Lower lobe of right lung (tissue), 2 donors: ENCODE measurements at regions not wholly inside any gene's neighbourhood (a gene's known extent, or its start where the extent isn't known, plus 50 kb on each side); places are given as distances from the start of the nearest gene placed in this dataset.

Experiments
- ATAC-seq, 2 donors: fragments of 200-7000 bp; cut with Tn5 transposase; one replicate each; pipeline ENCODE4 v1.9.1; 2020 to 2022; ENCODE audit warnings: mild to moderate bottlenecking in 2 of 2, moderate library complexity in 2 of 2
- DNase-seq: peaks from one replicate; pipeline ENCODE4 v3.0.0-alpha.2; 2020
- H3K27ac ChIP-seq: fragments of 200-600 bp; one replicate; pipeline ENCODE4 v1.8.0; 2022
- H3K27me3 ChIP-seq: fragments of 200-600 bp; one replicate; pipeline ENCODE4 v1.8.0; 2022; ENCODE audit warnings: low read depth
- H3K36me3 ChIP-seq: fragments of 200-600 bp; one replicate; pipeline ENCODE4 v1.8.0; 2022; ENCODE audit warnings: mild to moderate bottlenecking
- H3K4me1 ChIP-seq: fragments of 200-600 bp; one replicate; pipeline ENCODE4 v1.8.0; 2022
- H3K4me3 ChIP-seq: fragments of 200-600 bp; one replicate; pipeline ENCODE4 v1.8.0; 2022; ENCODE audit warnings: mild to moderate bottlenecking
- H3K9me3 ChIP-seq: fragments of 200-600 bp; one replicate; pipeline ENCODE4 v1.8.0; 2022
- intact Hi-C: fragments of 100-400 bp; cut with DNase I; formaldehyde crosslinking; loops from one replicate; pipeline ENCODE4 v1.11.0; 2022
- TF ChIP-seq, protein P1 (sequence below): fragments of 200-600 bp; IDR thresholded peaks from one replicate; pipeline ENCODE4 v1.8.0; 2022; ENCODE audit warnings: antibody characterized with exemption, mild to moderate bottlenecking
- donor health status: DM: no; HTN: yes; CAD: no; lungs with severe emphysema.

DNA sequence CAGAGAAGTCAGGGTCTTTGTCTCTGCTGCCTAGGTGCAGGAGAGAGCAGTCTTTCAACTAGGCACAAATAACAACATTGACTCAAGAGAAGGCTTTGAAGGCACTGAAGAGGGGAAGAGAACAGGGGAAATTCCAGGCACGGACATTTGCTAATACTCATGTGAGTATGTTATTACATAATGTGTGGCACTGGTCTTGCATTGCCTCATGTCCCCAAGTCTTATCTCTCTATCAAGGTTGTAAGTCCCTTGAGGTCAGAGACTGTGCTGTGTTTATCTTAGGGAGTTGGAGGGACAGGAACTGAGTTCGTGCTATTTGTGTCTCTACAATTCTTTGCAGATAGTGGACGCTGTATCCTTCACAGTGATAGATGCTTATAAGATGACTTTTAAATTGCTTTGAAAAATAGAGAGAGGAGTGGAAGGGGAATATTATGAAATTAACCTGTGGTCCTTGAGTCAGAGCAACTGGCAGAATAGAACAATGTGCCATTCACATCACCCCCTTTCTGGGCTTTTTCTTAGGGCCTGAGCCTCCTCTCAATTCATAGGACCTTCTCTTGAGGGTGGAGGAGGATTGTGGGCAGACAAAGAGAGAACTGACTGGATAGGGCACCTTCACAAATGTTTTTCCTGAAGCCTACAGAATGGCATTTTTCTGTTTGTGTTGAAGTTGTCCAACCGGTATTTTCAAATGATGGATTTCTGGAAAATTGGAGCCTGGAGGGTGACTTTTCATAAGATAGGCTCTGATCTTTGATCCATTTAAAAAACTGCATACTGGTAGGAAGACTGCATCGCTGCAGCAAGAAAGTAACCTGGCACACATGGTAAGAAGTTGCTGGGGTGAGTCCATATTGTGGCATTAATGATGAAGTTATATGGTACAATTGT, 96.6 kb upstream of the CXCR4 start:
- Histone ChIP-seq H3K27me3 (no peaks in the 10 kb centered on the region), H3K27ac (no peak overlapping the region), H3K9me3 (no peaks in the 10 kb centered on the region), H3K36me3 (no peaks in the 10 kb centered on the region), H3K4me3 (no peak overlapping the region), H3K4me1 (peaks cover 12% of the 10 kb centered on the region)
- intact Hi-C loops, result loop anchor here (5.0 kb wide), 1 partner anchor 62 kb away; no protein-coding TSS in a partner anchor
- DNase-seq, result no peak
- ATAC-seq, result peak; percentile 65 to 69
- TF ChIP-seq, protein P1, sequence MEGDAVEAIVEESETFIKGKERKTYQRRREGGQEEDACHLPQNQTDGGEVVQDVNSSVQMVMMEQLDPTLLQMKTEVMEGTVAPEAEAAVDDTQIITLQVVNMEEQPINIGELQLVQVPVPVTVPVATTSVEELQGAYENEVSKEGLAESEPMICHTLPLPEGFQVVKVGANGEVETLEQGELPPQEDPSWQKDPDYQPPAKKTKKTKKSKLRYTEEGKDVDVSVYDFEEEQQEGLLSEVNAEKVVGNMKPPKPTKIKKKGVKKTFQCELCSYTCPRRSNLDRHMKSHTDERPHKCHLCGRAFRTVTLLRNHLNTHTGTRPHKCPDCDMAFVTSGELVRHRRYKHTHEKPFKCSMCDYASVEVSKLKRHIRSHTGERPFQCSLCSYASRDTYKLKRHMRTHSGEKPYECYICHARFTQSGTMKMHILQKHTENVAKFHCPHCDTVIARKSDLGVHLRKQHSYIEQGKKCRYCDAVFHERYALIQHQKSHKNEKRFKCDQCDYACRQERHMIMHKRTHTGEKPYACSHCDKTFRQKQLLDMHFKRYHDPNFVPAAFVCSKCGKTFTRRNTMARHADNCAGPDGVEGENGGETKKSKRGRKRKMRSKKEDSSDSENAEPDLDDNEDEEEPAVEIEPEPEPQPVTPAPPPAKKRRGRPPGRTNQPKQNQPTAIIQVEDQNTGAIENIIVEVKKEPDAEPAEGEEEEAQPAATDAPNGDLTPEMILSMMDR, result no peak

DNA sequence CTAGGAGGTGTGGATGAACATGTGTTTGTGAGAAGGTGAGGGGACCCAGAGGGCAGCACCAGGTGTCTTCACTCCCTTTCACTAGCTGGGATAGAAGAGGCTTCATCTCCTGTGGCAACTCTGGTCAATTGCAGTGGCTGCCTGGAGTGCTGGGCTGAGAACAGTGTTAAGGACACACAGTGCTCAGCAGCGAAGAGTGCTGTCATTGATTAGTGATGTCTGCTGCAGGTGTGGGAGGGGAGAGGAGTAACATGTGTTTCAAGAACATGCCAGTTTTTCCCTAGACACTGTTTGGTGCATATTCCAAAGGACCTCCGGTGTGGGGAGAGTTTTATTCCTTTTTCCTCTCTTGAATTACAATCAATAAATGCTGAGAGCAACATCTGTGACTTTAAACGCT, 95.9 kb upstream of the CXCR4 start:
- no peak for ATAC-seq
- Histone ChIP-seq H3K4me1 (peaks cover 17% of the 10 kb centered on the region), H3K27me3 (no peaks in the 10 kb centered on the region), H3K36me3 (no peaks in the 10 kb centered on the region), H3K27ac (no peak overlapping the region), H3K9me3 (no peaks in the 10 kb centered on the region), H3K4me3 (no peak overlapping the region)
- DNase-seq, result no peak
- intact Hi-C loops, result no loop called here
- TF ChIP-seq, protein P1, result no peak

DNA sequence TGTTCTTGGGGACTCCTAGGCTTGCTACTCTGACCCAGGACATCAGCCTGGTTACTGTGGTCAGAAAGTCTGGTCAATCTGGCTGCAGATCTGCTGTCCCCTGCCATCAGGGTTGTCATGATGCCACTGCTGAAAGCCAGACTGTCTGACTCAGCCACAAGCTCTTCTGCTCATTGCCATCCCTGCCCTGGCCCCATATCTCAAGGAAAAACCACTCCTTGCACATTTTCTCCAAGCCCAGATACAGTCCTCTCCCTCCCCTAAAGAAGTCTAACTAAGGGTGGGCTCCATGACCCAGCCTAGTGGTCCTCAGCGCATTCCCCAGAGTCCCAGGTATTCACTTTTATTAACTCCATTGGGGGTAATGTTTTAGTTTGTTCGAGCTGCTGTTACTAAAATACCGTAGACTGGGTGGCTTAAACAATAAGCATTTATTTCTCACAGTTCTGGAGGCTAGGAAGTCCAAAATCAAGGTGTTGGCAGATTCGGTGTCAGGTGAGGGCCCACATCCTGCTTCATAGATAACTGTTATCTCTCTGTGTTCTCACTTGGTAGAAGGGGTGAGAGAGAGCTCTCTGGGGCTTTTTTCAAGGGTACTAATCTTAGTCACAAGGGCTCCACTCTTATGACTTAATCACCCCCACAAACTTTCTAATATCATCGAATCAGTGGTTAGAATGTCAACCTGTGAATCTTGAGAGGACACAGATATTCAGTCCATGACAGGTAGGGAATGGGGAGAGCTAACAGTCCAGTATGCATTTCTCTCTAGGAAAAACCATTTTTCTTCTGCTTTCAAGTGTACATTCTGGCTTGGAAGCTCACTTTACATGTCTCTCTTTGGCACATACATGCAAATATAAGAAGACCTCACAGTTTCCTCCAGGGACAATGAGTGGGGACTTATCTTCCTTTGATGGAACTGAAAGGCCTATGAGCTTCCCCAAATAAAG, 94.8 kb upstream of the CXCR4 start:
- Histone ChIP-seq H3K9me3 (no peaks in the 10 kb centered on the region), H3K36me3 (no peaks in the 10 kb centered on the region), H3K4me1 (peaks cover 23% of the 10 kb centered on the region), H3K27me3 (no peaks in the 10 kb centered on the region), H3K4me3 (no peak overlapping the region), H3K27ac (no peak overlapping the region)
- DNase-seq, result no peak
- TF ChIP-seq, protein P1, result no peak
- no peak for ATAC-seq
- intact Hi-C loops, result no loop called here

DNA sequence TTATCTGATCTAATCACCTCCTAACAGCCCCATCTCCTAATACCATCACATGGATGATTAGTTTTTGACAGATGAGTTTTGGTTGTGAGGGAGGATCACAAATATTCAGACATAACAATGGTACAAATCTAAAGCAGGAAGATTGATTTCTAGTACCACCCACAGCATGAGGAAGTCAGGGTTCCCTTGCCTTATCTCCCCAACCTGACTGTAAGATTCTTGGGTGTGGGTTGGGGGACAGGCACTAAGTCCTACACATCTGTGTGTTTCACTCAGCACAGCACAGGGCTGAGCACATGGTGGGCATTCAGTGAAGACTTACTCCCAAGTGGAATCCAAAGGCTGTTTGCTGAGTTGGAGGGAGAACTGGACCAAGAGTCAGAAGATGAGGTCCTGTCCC, 93.8 kb upstream of the CXCR4 start:
- Histone ChIP-seq H3K27ac (no peak overlapping the region), H3K27me3 (no peaks in the 10 kb centered on the region), H3K9me3 (no peaks in the 10 kb centered on the region), H3K36me3 (no peaks in the 10 kb centered on the region), H3K4me1 (peaks cover 30% of the 10 kb centered on the region), H3K4me3 (no peak overlapping the region)
- DNase-seq (no peak), ATAC-seq (no peak)
- intact Hi-C loops, result no loop called here
- TF ChIP-seq, protein P1, result no peak

DNA sequence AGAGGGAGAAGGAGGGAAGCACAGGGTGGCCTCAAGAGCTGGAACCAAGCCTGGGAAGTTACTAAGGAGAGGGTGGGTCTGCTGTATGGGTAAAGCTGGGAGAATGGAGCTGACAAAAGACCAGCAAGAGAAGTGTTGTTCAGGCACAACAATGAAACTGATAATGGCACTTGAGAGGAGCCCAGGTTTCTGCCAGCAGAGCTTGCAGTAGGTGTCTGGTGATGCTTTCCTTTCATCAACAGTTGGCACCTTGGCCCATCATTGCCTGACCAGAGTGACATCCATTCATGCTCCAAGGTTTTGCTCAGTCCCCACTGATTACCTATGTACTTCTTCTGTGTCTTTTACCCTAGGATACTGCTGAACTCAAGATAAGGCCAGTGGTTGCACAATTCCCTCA, 92.9 kb upstream of the CXCR4 start:
- TF ChIP-seq, protein P1, result no peak
- no peaks in the 10 kb centered on the region for H3K27me3 ChIP-seq
- no peaks in the 10 kb centered on the region for H3K36me3 ChIP-seq
- no peak overlapping the region for H3K4me3 ChIP-seq
- H3K4me1 ChIP-seq, result peaks cover 30% of the 10 kb centered on the region
- intact Hi-C loops, result no loop called here
- no peak for DNase-seq
- no peak for ATAC-seq
- H3K27ac ChIP-seq, result no peak overlapping the region
- H3K9me3 ChIP-seq, result no peaks in the 10 kb centered on the region
